ENCODE measurements at regions not wholly inside any gene's neighbourhood (a gene's known extent, or its start where the extent isn't known, plus 50 kb on each side); places are given as distances from the start of the nearest gene placed in this dataset.

DNA sequence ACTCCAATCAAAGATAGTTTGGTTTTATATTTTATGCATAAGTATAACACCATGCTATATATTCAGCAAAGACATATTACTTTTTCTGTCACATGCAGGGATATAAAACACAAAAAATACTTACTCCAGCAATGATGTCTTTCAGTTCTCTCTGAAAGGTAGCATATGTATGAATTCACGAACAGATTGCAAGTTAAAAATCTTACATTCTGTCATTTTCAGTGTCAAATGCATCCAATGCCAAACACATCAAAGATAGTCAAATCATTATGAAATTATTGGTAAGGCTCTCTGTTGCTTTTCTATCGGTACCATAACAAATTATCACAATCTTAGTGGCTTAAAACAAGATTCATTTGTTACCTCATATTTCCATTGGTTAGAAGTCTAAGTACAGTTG lies 492.0 kb upstream of the KIF2B start:
- no peak for DNase-seq (ENCODE audit: low spot score in 2 of 2)

DNA sequence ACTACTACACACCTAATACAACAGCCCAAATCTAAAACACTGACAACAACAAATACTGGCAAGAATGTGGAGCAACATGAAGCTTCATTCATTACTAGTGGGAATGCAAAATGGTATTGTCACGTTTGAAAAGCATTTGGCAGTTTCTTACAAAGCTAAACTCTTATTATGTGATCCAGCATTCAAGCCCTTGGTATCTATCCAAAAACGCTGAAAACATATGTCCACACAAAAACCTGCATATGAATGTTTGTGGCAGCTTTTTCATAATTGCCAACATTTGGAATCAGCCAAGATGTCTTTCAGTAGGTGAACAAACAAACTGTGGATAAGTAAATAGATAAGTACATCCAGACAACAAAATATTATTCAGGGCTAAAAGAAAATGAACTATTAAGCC lies 501.1 kb upstream of the KIF2B start:
- DNase-seq (ENCODE audit: low spot score in 2 of 2) = no peak
- WGBS, 2 donors = 54 to 59% methylated on average over 2 of the region's 2 CpGs

More for the DNA sequence above, 492.0 kb upstream of the KIF2B start:
- TF ChIP-seq POLR2A (IDR thresholded peaks at IDR 0.05) = no peak
- TF ChIP-seq EP300 (IDR thresholded peaks at IDR 0.05) = no peak
- no peak for TF ChIP-seq CTCF (IDR thresholded peaks at IDR 0.05)
- H3K27me3 ChIP-seq = no peaks in the 10 kb centered on the region
- H3K4me3 ChIP-seq = no peak overlapping the region
- no peaks in the 10 kb centered on the region for H3K9me3 ChIP-seq
- no peaks in the 10 kb centered on the region for H3K36me3 ChIP-seq
- H3K4me1 ChIP-seq = no peaks in the 10 kb centered on the region
- WGBS, 2 donors = 87 to 94% methylated on average over 2 of the region's 2 CpGs
- no peak overlapping the region for H3K27ac ChIP-seq

GRCh38 chr17:53319947-53320346 lies 502.8 kb upstream of the KIF2B start:
- Histone ChIP-seq H3K4me1 (no peaks in the 10 kb centered on the region), H3K4me3 (no peak overlapping the region), H3K27me3 (no peaks in the 10 kb centered on the region), H3K9me3 (peaks cover 0 to 15% (median 0%) of the 10 kb centered on the region in 4 donors), H3K27ac (no peak overlapping the region), H3K36me3 (no peaks in the 10 kb centered on the region)
- no peak for DNase-seq (ENCODE audit: low spot score in 2 of 2)
- 91% methylated on average over 3 of the region's 3 CpGs for WGBS, 2 donors
- no peak for TF ChIP-seq EP300 (IDR thresholded peaks at IDR 0.05)
- no peak for TF ChIP-seq CTCF (IDR thresholded peaks at IDR 0.05)
- TF ChIP-seq POLR2A (IDR thresholded peaks at IDR 0.05) = no peak

More for the DNA sequence above, 501.1 kb upstream of the KIF2B start:
- H3K27me3 ChIP-seq = no peaks in the 10 kb centered on the region
- TF ChIP-seq POLR2A (IDR thresholded peaks at IDR 0.05) (no peak), EP300 (IDR thresholded peaks at IDR 0.05) (no peak), CTCF (IDR thresholded peaks at IDR 0.05) (no peak)
- H3K4me3 ChIP-seq = no peak overlapping the region
- no peaks in the 10 kb centered on the region for H3K4me1 ChIP-seq
- no peaks in the 10 kb centered on the region for H3K36me3 ChIP-seq
- H3K9me3 ChIP-seq = peaks cover 0 to 9% (median 0%) of the 10 kb centered on the region in 4 donors
- H3K27ac ChIP-seq = no peak overlapping the region

- WGBS, 2 donors = 86 to 89% methylated on average over 1 of the region's 1 CpG
- no peaks in the 10 kb centered on the region for H3K36me3 ChIP-seq
- TF ChIP-seq EP300 (IDR thresholded peaks at IDR 0.05) = no peak
These were observed 505.7 kb upstream of the KIF2B start for GRCh38 chr17:53316988-53317387.

GRCh38 chr17:53316073-53316472 lies 506.7 kb upstream of the KIF2B start:
- DNase-seq (ENCODE audit: low spot score in 2 of 2) = no peak
- H3K27ac ChIP-seq = no peak overlapping the region
- H3K36me3 ChIP-seq = no peaks in the 10 kb centered on the region
- no peaks in the 10 kb centered on the region for H3K27me3 ChIP-seq
- WGBS, 2 donors = 88 to 95% methylated on average over 5 of the region's 5 CpGs
- H3K4me3 ChIP-seq = no peak overlapping the region
- no peak for TF ChIP-seq EP300 (IDR thresholded peaks at IDR 0.05)
- TF ChIP-seq CTCF (IDR thresholded peaks at IDR 0.05) = no peak
- no peak for TF ChIP-seq POLR2A (IDR thresholded peaks at IDR 0.05)
- H3K9me3 ChIP-seq = peaks cover 0 to 15% (median 0%) of the 10 kb centered on the region in 4 donors
- no peaks in the 10 kb centered on the region for H3K4me1 ChIP-seq

More at GRCh38 chr17:53316988-53317387, 505.7 kb upstream of the KIF2B start:
- no peak for DNase-seq (ENCODE audit: low spot score in 2 of 2)
- peaks cover 0 to 15% (median 0%) of the 10 kb centered on the region in 4 donors for H3K9me3 ChIP-seq
- H3K27me3 ChIP-seq = no peaks in the 10 kb centered on the region
- H3K4me3 ChIP-seq = no peak overlapping the region
- no peak overlapping the region for H3K27ac ChIP-seq
- no peaks in the 10 kb centered on the region for H3K4me1 ChIP-seq

DNA sequence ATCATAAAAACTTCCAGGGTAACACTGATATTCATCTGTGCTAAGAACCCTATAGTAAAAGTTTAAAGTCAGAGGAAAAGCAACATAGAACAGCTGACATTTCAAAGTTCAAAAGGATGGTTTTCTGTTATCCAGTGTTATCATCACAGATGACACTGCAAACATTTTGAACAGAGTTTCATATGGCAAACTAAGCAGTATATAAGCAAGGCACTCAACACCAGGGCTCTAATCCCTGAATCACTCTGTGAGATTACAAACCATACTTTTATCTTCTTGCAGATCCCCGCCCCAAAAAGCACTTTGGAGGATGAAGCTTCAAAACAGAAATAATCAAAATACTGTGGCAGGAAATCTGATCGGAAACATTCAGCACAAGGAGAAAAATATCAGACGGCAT lies 508.2 kb upstream of the KIF2B start:
- H3K4me1 ChIP-seq = no peaks in the 10 kb centered on the region
- no peak for TF ChIP-seq POLR2A (IDR thresholded peaks at IDR 0.05)
- TF ChIP-seq CTCF (IDR thresholded peaks at IDR 0.05) = no peak
- TF ChIP-seq EP300 (IDR thresholded peaks at IDR 0.05) = no peak
- WGBS, 2 donors = 58 to 63% methylated on average over 3 of the region's 3 CpGs
- peaks cover 0 to 18% (median 0%) of the 10 kb centered on the region in 4 donors for H3K9me3 ChIP-seq
- no peaks in the 10 kb centered on the region for H3K36me3 ChIP-seq
- H3K27me3 ChIP-seq = no peaks in the 10 kb centered on the region
- no peak overlapping the region for H3K27ac ChIP-seq
- H3K4me3 ChIP-seq = no peak overlapping the region
- no peak for DNase-seq (ENCODE audit: low spot score in 2 of 2)

Data from tibial nerve (tissue), 4 donors.